Activated CD4-positive, alpha-beta T cell treated with anti-CD3 and anti-CD28 coated beads, Interleukin-2, Interleukin-6, amounts not matched to agents 100 ng/mL and 50 ng/mL, durations not matched to agents 16 hours and 8 hours (primary cell): ENCODE measurements at regions not wholly inside any gene's neighbourhood (a gene's known extent, or its start where the extent isn't known, plus 50 kb on each side); places are given as distances from the start of the nearest gene placed in this dataset.

Experiments used
- DNase-seq: peaks from one replicate; pipeline ENCODE4 v3.0.0-alpha.2; 2020

GRCh38 chr20:12023194-12023795 is 105.6 kb downstream of the BTBD3 start:
- no peak for DNase-seq

- DNase-seq, result no peak
Observed at GRCh38 chr20:12028771-12029170, 111.1 kb downstream of the BTBD3 start.

DNA sequence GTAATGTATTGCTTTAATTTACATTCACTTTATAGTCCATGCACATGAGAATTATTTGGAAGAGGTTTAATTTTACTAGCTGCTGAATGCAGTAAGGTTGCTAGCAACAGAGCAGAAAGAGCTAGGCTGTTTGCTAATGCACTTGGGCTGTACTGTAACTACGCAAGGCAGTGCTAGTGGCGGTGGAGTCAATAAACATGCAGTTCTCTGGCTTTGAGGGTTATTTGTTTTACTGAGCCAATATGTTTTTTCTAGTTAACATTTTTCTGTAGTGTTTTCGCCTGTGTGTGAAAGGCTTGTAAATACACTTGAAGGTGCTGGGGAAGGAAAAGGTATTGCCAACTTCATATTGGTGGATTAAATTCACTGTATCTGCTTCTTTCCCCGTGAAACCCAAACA is 112.8 kb downstream of the BTBD3 start:
- DNase-seq, result no peak

DNA sequence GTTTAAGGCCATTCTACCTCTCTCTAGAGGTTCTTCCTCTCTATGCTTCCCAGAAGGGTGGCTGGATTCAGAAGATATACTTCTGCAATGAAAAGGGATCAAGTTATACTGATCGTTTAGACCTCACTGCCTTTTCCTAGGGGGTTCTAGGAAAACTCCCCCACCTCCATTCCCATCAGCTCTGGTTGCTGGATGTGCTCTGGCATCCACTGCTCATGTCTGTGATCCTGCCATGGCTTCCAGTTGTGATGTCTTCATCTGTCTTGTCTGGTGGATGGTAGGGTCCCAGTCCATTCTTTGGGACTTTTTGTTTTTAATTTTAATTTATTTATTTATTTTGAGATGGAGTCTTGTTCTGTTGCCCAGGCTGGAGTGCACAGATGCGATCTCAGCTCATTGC is 118.4 kb downstream of the BTBD3 start:
- no peak for DNase-seq

DNA sequence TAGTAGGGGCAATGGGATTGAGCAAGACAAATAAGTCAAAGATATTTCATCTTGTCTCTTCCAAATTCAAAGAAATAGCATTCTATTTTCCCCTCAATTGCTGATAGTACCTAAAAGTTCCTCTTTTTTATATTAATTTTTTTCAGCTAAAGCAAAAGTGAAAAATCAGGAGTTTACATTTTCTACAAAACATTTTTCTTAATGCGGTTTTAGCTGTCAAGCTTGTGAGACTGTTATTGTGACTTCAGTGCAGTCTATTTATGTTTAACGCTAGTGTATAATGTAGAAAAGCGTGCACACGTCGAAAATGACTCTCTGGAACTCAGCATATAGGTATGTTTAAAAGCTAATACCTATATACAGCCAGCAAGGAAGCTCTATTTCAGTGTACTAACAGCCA is 119.8 kb downstream of the BTBD3 start:
- DNase-seq, result no peak

- DNase-seq, result no peak
Observed at GRCh38 chr20:12040261-12040660, 122.6 kb downstream of the BTBD3 start.

DNA sequence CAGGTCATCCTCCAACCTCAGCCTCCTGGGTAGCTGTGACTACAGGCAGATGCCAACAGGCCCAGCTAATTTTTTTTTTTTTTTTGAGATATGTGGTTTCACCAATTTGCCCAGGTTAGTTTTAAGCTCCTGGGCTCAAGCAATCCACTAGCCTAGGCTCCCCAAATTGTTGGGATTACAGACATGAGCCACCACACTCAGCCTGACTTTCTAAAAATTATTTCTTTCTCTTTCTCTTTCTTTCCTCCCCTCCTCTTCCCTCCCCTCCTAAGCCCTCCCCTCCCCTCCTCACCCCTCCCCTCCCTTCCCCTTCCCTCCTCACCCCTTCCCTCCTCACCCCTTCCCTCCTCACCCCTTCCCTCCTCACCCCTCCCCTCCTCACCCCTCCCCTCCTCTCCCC is 127.3 kb downstream of the BTBD3 start:
- DNase-seq, result no peak

GRCh38 chr20:12047838-12048432 is 130.2 kb downstream of the BTBD3 start:
- DNase-seq, result no peak

- DNase-seq, result no peak
Observed at GRCh38 chr20:12049125-12049524, 131.4 kb downstream of the BTBD3 start.

DNA sequence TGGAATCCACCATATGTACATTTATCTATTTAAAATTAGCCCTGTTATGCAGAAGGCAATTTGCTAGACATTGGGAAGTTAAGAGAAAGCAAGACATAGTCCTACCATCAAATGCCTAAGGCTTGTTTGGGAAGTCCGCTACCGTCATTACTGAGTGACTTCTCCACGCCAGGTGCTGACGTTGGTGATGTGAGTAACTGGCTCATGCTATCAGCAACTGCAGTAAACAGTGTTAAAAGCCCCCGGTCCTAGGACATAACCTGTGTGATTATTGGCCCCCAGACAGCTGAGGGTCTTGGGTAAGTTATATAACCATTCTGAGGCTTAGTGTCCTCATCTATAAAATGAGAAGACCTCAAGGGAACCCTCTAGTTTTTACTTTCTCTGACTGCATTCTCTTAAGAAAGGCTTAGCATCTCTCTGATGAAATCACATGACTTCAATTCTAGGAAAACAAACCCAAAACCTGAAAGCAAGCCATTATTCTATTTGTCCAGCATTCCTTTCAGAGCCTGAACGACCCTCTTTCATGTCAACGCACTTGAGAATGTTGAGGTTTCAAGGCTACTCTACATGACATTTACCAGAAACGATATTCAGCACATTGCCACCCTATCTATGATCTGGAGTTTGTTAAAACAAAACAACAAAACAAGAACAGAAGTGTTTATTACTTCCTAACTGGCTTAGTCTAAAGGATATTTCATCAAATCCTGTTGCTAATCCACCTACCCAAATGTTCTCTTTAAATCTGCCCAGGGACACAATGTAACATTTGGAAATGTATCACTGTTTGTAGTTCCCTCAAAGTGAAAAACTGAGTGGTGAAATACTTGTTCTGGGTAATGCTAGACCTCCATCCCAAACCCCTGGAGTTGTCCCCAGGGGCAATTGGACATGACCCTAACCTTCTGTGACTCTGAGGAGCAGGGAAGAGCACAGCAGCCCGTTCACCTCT is 133.8 kb downstream of the BTBD3 start:
- DNase-seq, result no peak

GRCh38 chr20:12053353-12053752 is 135.7 kb downstream of the BTBD3 start:
- no peak for DNase-seq

GRCh38 chr20:12054556-12054955 is 136.9 kb downstream of the BTBD3 start:
- no peak for DNase-seq

DNA sequence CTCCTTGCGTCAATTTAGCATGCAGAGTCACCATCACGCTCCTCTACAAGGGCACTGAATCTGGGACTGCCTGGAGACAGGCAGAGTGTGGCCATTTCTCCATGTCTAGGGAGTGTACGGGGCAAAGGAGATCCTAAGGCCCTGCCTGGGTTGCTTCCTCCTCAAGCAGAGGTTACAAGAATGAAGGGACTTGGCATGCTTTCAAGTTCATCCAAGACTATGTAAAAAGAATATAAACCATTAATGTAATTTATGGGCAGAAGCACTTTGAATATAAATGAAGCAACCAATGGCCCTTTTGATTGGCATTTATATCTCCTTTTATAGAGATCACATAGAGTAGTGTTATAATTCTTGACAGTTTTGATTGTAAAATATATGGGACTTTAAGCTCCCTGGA is 137.5 kb downstream of the BTBD3 start:
- DNase-seq, result no peak

- no peak for DNase-seq
Observed at GRCh38 chr20:12056839-12057238, 139.1 kb downstream of the BTBD3 start.

DNA sequence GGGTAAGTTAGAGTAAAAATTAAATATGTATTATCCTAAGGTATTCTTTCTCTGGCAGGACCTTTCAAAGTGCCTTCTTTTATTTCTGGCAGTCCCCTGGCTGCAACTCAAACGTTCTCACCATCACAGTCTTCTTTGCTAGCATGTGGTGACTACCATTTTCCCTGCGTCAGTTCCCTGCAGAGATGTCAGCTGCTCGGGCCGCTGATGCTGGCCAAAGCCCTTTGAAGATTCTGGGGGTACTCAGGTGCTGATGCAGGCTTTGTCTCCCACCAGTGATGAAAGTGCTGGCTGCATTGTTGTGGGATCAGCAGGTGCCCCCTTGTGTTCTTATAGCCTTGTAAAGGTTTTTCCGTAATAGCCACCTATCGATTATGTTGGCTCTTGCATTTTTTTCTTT is 140.1 kb downstream of the BTBD3 start:
- DNase-seq, result no peak

DNA sequence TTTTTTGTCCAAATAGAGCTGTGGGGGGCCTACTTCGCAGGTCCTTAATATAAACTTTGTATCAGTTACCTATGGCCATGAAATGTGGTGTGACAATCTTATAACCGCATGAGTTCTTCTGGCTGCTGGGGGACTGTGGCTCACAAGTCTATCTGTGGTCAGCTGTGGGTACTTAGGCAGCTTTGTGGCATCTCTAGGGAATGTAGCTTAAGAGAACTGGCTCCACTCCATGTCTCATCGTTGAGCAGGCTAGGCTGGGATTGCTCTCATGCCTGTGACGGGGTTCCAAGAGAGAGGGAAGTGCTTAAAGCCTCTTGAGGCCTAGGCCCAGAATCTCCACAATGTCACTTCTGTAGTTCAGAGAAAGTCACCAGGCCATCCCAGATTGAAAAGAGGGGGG is 140.5 kb downstream of the BTBD3 start:
- no peak for DNase-seq

DNA sequence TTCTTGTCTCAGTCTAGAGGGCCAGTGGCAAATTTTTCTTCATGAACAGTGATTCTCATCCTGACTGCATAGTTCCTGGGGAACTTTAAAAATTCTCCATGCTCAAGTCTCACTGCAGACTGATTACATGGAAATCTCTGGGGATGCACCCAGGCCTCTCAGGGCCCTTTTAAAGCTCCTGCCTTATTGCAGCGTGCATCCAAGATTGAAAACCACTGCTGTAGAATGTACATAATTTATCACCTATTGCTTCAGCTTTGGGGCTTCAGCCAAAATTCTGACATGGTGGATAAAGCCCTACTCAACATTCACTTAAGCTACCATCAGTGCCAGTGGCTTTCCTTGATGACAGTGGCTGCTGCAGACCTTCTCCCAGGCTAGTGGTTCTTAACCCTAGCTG is 143.8 kb downstream of the BTBD3 start:
- DNase-seq, result no peak

DNA sequence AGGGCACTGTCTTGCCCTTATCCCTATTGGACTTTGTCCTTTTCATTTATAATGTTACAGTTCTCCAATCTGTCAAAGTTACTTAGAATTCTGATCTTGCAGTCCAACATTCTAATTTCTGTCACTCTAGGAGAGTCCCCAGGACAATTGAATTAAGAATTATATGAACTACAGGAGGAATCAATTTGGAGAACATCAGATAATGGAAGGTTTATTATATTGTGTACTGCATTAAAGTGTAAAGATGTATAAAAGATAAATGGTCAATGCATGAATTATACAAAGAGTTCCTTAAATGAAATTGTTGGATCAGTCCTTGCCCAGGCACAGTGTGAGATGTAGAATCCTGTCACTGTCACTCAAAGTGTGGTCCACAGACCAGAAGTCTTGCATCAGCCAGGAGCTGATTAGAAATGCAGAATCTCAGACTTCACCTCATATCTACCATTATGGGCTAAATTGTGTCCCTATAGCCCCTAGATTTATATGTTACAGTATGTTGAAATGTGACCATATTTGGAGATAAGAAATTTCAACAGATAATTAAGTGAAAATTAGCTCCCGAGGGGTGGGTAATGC is 145.5 kb downstream of the BTBD3 start:
- no peak for DNase-seq

GRCh38 chr20:12064540-12064939 is 146.8 kb downstream of the BTBD3 start:
- DNase-seq, result no peak

DNA sequence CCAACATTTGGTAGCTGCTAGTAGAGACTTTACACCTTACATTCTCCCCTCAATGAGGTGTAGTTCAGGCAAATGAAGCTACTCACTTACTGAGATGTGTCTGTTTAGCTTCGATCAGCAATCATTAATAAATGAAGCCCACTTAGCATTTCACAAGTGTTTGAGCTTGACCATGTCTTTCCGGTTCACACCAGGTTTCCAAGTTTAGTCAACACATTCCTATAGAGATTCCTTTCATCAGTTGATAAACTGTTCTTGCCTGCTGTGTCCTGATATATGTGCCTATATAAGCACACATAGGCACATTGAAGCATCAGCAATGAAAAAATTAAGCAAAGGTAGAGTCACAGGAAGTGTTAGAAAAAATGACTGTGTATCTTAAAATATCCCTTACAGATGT is 150.0 kb downstream of the BTBD3 start:
- no peak for DNase-seq

DNA sequence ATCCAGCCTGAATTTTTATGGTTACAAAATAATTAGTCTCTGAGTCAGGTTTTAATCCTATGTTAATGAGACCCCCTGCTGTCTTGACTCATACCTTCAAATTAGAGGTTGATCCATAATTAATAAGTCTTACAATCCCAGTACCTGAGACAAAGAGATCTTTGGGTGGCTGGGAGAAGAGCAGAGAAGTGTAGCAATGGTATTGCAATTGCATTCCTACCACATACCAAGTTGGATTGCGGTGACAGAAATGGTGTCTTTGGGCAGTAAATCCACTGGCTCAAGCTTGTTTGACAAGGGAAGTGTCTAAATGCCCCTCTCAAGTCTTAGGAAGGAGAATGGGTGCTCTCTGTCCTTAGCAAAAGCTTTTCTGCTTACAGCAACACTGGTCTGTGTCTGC is 150.4 kb downstream of the BTBD3 start:
- DNase-seq, result no peak

GRCh38 chr20:12069181-12069580 is 151.5 kb downstream of the BTBD3 start:
- no peak for DNase-seq

- no peak for DNase-seq
Observed at GRCh38 chr20:12072221-12072953, 154.7 kb downstream of the BTBD3 start.
